ENCODE measurements at regions not wholly inside any gene's neighbourhood (a gene's known extent, or its start where the extent isn't known, plus 50 kb on each side); places are given as distances from the start of the nearest gene placed in this dataset.

DNA sequence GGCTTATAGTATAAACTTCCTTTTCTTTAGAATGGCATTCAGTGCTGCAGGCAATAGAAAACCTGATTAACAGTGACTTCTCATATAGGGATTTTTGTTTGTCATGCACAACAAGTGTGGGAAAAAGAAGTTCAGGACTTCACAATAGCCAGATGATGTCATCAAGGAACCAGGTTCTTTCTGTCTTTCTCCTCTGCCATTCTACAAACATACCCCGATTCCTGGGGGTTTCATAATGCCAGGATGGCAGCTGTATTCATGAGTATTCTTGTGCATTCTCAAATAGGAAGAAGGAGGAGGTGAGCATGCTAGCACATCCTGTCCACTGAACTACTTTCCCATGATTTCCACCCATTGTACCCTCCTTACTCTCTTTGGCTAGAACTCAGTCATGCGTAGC lies 182.7 kb upstream of the EEA1 start:
- H3K9me3 ChIP-seq (ENCODE audit: severe bottlenecking): no peaks in the 10 kb centered on the region
- no peak for DNase-seq
- TF ChIP-seq, protein P1, sequence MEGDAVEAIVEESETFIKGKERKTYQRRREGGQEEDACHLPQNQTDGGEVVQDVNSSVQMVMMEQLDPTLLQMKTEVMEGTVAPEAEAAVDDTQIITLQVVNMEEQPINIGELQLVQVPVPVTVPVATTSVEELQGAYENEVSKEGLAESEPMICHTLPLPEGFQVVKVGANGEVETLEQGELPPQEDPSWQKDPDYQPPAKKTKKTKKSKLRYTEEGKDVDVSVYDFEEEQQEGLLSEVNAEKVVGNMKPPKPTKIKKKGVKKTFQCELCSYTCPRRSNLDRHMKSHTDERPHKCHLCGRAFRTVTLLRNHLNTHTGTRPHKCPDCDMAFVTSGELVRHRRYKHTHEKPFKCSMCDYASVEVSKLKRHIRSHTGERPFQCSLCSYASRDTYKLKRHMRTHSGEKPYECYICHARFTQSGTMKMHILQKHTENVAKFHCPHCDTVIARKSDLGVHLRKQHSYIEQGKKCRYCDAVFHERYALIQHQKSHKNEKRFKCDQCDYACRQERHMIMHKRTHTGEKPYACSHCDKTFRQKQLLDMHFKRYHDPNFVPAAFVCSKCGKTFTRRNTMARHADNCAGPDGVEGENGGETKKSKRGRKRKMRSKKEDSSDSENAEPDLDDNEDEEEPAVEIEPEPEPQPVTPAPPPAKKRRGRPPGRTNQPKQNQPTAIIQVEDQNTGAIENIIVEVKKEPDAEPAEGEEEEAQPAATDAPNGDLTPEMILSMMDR (IDR thresholded peaks at IDR 0.05; ENCODE audit: low read depth, low read length): no peak
- H3K27ac ChIP-seq: no peak overlapping the region
- no peaks in the 10 kb centered on the region for H3K36me3 ChIP-seq
- no peak overlapping the region for H3K4me3 ChIP-seq (ENCODE audit: low read depth, low read length)
- no peaks in the 10 kb centered on the region for H3K27me3 ChIP-seq (ENCODE audit: insufficient read depth, low read depth, severe bottlenecking)

DNA sequence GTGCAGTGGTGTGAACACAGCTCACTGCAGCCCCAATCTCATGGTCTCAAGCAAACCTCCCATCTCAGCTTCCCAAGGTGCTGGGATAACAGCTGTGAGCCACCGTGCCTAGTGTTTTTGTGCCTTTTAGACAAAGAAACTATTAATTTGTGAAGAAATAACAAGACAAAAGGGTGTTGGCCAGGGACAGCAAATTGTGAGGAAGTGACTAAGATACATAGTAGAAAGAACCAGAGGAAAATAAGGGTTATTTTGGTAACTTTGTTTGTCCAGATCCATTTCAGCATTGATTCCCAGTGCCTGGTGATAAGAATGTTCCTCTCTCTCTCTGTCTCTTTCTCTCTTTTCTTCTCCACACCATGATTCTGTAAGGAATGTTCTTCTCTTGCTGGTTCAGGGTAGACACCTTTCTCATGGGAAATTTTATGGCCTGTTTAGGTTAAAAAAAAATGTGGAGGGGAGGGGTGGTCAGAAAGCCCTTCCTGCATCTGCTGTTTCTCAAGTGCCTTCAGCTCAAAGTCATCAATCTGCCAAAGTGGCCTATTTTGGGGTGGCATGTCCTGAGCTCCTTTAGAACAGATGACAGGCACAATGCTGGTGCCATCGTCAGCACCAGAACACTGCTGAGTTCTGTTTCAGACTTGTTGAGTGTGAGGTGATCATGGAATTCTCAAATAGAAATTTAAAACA lies 184.4 kb upstream of the EEA1 start:
- no peak for DNase-seq
- Histone ChIP-seq H3K27ac (no peak overlapping the region), H3K27me3 (ENCODE audit: insufficient read depth, low read depth, severe bottlenecking) (no peaks in the 10 kb centered on the region), H3K9me3 (ENCODE audit: severe bottlenecking) (no peaks in the 10 kb centered on the region), H3K36me3 (no peaks in the 10 kb centered on the region), H3K4me3 (ENCODE audit: low read depth, low read length) (no peak overlapping the region)
- TF ChIP-seq, protein P1 (IDR thresholded peaks at IDR 0.05; ENCODE audit: low read depth, low read length): no peak

DNA sequence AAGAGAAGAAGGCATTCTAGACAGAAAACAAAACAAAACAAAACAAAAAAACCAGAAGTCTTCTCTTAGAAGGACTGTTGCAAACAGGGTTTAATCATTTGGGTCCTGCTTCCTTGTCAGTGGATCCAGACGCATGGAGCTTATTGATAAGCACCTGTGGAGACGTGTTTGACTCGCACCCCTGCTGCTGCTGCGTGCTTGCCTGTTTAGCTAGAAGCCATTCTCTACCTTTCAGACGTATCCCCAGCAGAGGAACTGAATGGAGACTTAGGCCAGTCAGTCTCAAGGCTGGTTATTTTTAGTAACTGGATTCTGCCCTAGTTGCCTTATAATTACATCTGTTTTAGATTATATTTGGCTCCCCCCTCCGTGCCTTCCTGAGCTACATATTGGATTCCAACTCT lies 186.1 kb upstream of the EEA1 start:
- Histone ChIP-seq H3K9me3 (ENCODE audit: severe bottlenecking) (no peaks in the 10 kb centered on the region), H3K36me3 (no peaks in the 10 kb centered on the region), H3K4me3 (ENCODE audit: low read depth, low read length) (no peak overlapping the region), H3K27me3 (ENCODE audit: insufficient read depth, low read depth, severe bottlenecking) (no peaks in the 10 kb centered on the region), H3K27ac (no peak overlapping the region)
- DNase-seq: no peak
- TF ChIP-seq, protein P1 (IDR thresholded peaks at IDR 0.05; ENCODE audit: low read depth, low read length): no peak

DNA sequence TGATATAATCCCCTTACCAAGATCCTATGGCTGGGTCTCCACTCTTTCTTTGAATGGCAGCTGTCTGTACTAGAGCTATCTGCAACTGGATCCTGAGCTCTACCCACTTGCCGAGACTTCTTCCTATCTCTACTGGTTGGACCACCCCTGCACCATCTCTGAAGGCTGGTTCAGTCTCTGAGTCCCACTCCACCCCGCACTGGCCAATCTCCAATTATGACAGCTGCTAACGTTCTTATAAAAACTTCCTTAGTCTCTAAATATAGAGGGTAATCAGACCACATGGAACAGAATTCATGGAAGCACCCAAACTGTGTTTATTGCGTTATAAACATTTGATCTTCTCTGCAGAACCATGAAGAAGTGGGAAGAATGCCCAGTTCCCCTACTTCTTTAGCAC lies 186.6 kb upstream of the EEA1 start:
- Histone ChIP-seq H3K27ac (no peak overlapping the region), H3K4me3 (ENCODE audit: low read depth, low read length) (no peak overlapping the region), H3K27me3 (ENCODE audit: insufficient read depth, low read depth, severe bottlenecking) (no peaks in the 10 kb centered on the region), H3K9me3 (ENCODE audit: severe bottlenecking) (no peaks in the 10 kb centered on the region), H3K36me3 (no peaks in the 10 kb centered on the region)
- no peak for DNase-seq
- TF ChIP-seq, protein P1 (IDR thresholded peaks at IDR 0.05; ENCODE audit: low read depth, low read length): no peak

DNA sequence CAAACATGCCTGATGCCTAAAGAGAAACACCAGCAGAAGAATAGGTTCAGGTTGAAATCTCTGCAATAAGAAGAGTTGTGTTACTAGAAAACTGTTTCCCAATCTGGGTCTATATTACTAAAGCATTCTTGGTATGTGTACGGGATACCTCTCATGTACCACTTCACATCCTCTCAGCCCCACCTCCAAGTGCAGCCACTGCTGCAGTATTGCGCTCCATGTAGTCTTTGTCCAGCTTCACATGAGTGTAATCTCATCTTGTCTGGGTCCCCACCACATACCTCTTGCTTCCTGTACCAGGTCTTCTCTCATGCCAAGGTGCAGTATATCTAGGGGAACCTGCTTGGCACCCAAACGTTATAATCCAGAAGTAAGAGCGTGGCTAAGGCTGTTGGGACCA lies 187.5 kb upstream of the EEA1 start:
- H3K4me3 ChIP-seq (ENCODE audit: low read depth, low read length): no peak overlapping the region
- TF ChIP-seq, protein P1 (IDR thresholded peaks at IDR 0.05; ENCODE audit: low read depth, low read length): no peak
- H3K27ac ChIP-seq: no peak overlapping the region
- DNase-seq: no peak
- no peaks in the 10 kb centered on the region for H3K9me3 ChIP-seq (ENCODE audit: severe bottlenecking)
- H3K27me3 ChIP-seq (ENCODE audit: insufficient read depth, low read depth, severe bottlenecking): no peaks in the 10 kb centered on the region
- no peaks in the 10 kb centered on the region for H3K36me3 ChIP-seq

All from WERI-Rb-1 (cell line).